OCI-LY7 (cell line): ENCODE measurements at regions not wholly inside any gene's neighbourhood (a gene's known extent, or its start where the extent isn't known, plus 50 kb on each side); places are given as distances from the start of the nearest gene placed in this dataset.

Experiments
- BruUV-seq: library from RNA; stranded (reverse); fragments of 400-500 nt; replicated peaks from 2 replicates; lab custom pipeline; 2021; lab: Mats Ljungman, UMichigan
- CTCF ChIA-PET: fragments of 300-600 bp; sonication (Branson Sonifier 250); formaldehyde crosslinking; loops from one replicate; lab custom pipeline; 2022; ENCODE audit warnings: antibody characterized with exemption; ENCODE audit not compliant: unreplicated experiment; lab: Charles Lee
- POLR2A ChIA-PET: fragments of 300-600 bp; sonication (Branson Sonifier 250); formaldehyde crosslinking; loops from one replicate; lab custom pipeline; 2022; ENCODE audit warnings: antibody characterized with exemption; lab: Charles Lee
- DNase-seq: peaks from one replicate; pipeline ENCODE4 v3.0.0-alpha.2; 2015; ENCODE audit warnings: low spot score
- H2AFZ ChIP-seq: fragments of 200-600 bp; sonication (generic), shearing (Covaris generic); 2 replicates; pipeline ENCODE4 v1.6.1; 2014; ENCODE audit warnings: mild to moderate bottlenecking, antibody characterized with exemption, low read length, moderate library complexity
- H3K27ac ChIP-seq: fragments of 200-600 bp; sonication (generic); 2 replicates; pipeline ENCODE4 v1.5.1; 2014; ENCODE audit warnings: mixed run types, low read depth, mild to moderate bottlenecking, moderate library complexity, low read length, inconsistent platforms; ENCODE audit not compliant: poor library complexity, severe bottlenecking
- H3K36me3 ChIP-seq: fragments of 200-600 bp; sonication (generic); 2 replicates; pipeline ENCODE4 v1.6.1; 2014; ENCODE audit warnings: mild to moderate bottlenecking, antibody characterized with exemption, low read length, moderate library complexity, mixed read lengths; ENCODE audit not compliant: insufficient read depth
- H3K4me1 ChIP-seq: fragments of 200-600 bp; sonication (generic); 2 replicates; pipeline ENCODE4 v1.5.1; 2014; ENCODE audit warnings: mild to moderate bottlenecking, low read length; ENCODE audit not compliant: insufficient read depth, poor library complexity, severe bottlenecking
- H3K4me2 ChIP-seq: fragments of 200-600 bp; sonication (generic); 2 replicates; pipeline ENCODE4 v1.6.1; 2014; ENCODE audit warnings: mild to moderate bottlenecking, low read length
- H3K4me3 ChIP-seq: fragments of 200-600 bp; sonication (generic); 2 replicates; pipeline ENCODE4 v1.5.1; 2014; ENCODE audit warnings: mild to moderate bottlenecking, low read depth, low read length; ENCODE audit not compliant: poor library complexity, severe bottlenecking
- H3K79me2 ChIP-seq: fragments of 200-600 bp; sonication (generic); 2 replicates; pipeline ENCODE4 v1.6.1; 2016; ENCODE audit warnings: low read depth, mild to moderate bottlenecking, low read length, moderate library complexity, mixed read lengths; ENCODE audit not compliant: insufficient read depth
- H3K9me2 ChIP-seq: fragments of 200-600 bp; sonication (generic); 2 replicates; pipeline ENCODE4 v1.6.1; 2016; ENCODE audit warnings: mild to moderate bottlenecking, low read length, mixed read lengths; ENCODE audit not compliant: insufficient read depth
- H3K9me3 ChIP-seq: fragments of 200-600 bp; sonication (generic); 2 replicates; pipeline ENCODE4 v1.6.1; 2014; ENCODE audit warnings: mild to moderate bottlenecking, mixed run types, low read length, mixed read lengths
- H4K20me1 ChIP-seq: fragments of 200-600 bp; sonication (generic); 2 replicates; pipeline ENCODE4 v1.6.1; 2014; ENCODE audit warnings: mild to moderate bottlenecking, antibody characterized with exemption, low read length, moderate library complexity, mixed read lengths; ENCODE audit not compliant: insufficient read depth
- CTCF ChIP-seq: fragments of 200-600 bp; sonication (generic); conservative IDR thresholded peaks from 2 replicates; pipeline ENCODE4 v1.5.1; 2014; ENCODE audit warnings: mild to moderate bottlenecking, antibody characterized with exemption, low read length, moderate library complexity, mixed read lengths
- EZH2phosphoT487 ChIP-seq: fragments of 200-600 bp; sonication (generic); IDR thresholded peaks from 2 replicates; pipeline ENCODE4 v1.6.1; 2018; ENCODE audit warnings: low read depth, borderline replicate concordance, mild to moderate bottlenecking, mixed run types, antibody characterized with exemption, low read length, moderate library complexity, mixed read lengths
- intact Hi-C: fragments of 100-400 bp; cut with micrococcal nuclease; formaldehyde crosslinking; loops from one replicate; pipeline ENCODE4 v1.10.0; 2022; ENCODE audit not compliant: unreplicated experiment

GRCh38 chr17:79290726-79291125 lies 216.1 kb downstream of the ENGASE start:
- H2AFZ ChIP-seq, result no peak overlapping the region
- H3K4me3 ChIP-seq, result no peak overlapping the region
- TF ChIP-seq CTCF, result no peak
- no peak for TF ChIP-seq EZH2phosphoT487
- no TSS peak for BruUV-seq
- no peak overlapping the region for H3K4me2 ChIP-seq
- ChIA-PET POLR2A (interaction anchor here (1.5 kb wide), 1 partner anchor 16 kb away, joined by 4 read pairs; no protein-coding TSS in a partner anchor), CTCF (no interaction called here)
- DNase-seq, result no peak
- no peaks in the 10 kb centered on the region for H3K9me2 ChIP-seq
- H4K20me1 ChIP-seq, result no peaks in the 10 kb centered on the region
- intact Hi-C loops, result loop anchor here (10.0 kb wide), 1 partner anchor 96 kb away; no protein-coding TSS in a partner anchor
- no peaks in the 10 kb centered on the region for H3K36me3 ChIP-seq
- no peak overlapping the region for H3K27ac ChIP-seq
- H3K9me3 ChIP-seq, result no peaks in the 10 kb centered on the region
- no peaks in the 10 kb centered on the region for H3K79me2 ChIP-seq
- no peaks in the 10 kb centered on the region for H3K4me1 ChIP-seq

GRCh38 chr17:79288950-79289349 lies 214.3 kb downstream of the ENGASE start:
- Histone ChIP-seq H3K79me2 (no peaks in the 10 kb centered on the region), H3K27ac (no peak overlapping the region), H3K4me1 (no peaks in the 10 kb centered on the region), H3K9me3 (no peaks in the 10 kb centered on the region), H3K4me3 (no peak overlapping the region), H3K36me3 (no peaks in the 10 kb centered on the region), H2AFZ (no peak overlapping the region), H3K4me2 (no peak overlapping the region), H4K20me1 (no peaks in the 10 kb centered on the region), H3K9me2 (no peaks in the 10 kb centered on the region)
- POLR2A ChIA-PET, result no interaction called here
- CTCF ChIA-PET, result no interaction called here
- BruUV-seq, result no TSS peak
- intact Hi-C loops, result no loop called here
- TF ChIP-seq CTCF (no peak), EZH2phosphoT487 (no peak)
- no peak for DNase-seq

- H3K4me1 ChIP-seq, result no peaks in the 10 kb centered on the region
- ChIA-PET CTCF (no interaction called here), POLR2A (interaction anchor here (1.0 kb wide), 1 partner anchor 12 kb away, joined by 4 read pairs; no protein-coding TSS in a partner anchor)
- no peaks in the 10 kb centered on the region for H3K9me3 ChIP-seq
- H3K9me2 ChIP-seq, result no peaks in the 10 kb centered on the region
- H3K27ac ChIP-seq, result no peak overlapping the region
- intact Hi-C loops, result no loop called here
- no TSS peak for BruUV-seq
- H3K4me2 ChIP-seq, result no peak overlapping the region
- no peaks in the 10 kb centered on the region for H4K20me1 ChIP-seq
- DNase-seq, result no peak
- H3K36me3 ChIP-seq, result no peaks in the 10 kb centered on the region
- H3K79me2 ChIP-seq, result no peaks in the 10 kb centered on the region
- no peak overlapping the region for H3K4me3 ChIP-seq
- no peak for TF ChIP-seq CTCF
- TF ChIP-seq EZH2phosphoT487, result no peak
- no peak overlapping the region for H2AFZ ChIP-seq
Measured at GRCh38 chr17:79286440-79286839, 211.8 kb downstream of the ENGASE start.
